CD1c-positive myeloid dendritic cell (primary cell): ENCODE measurements at regions not wholly inside any gene's neighbourhood (a gene's known extent, or its start where the extent isn't known, plus 50 kb on each side); places are given as distances from the start of the nearest gene placed in this dataset.

Experiments used
- DNase-seq: peaks from one replicate; pipeline ENCODE4 v3.0.0-alpha.2; 2016; ENCODE audit errors: extremely low spot score

DNA sequence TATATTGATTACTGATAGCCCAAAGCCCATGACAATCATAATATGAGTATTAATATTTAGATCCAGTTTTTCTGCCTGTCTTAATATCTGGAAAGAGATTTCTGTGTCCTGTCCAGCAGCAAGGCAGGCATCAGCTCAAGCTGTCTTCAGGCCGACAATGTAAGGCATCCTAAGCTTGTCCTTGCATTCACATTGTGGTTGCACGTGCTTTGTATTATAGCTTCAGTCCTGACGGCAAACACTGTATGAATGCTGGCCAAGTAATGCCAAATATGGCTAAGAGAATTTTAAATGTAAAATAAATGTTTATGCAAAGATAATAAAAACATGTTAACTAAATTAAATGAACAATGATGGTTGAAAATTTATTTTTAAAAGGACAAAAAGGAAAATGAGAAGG is 255.7 kb upstream of the RPS6KA3 start:
- no peak for DNase-seq

DNA sequence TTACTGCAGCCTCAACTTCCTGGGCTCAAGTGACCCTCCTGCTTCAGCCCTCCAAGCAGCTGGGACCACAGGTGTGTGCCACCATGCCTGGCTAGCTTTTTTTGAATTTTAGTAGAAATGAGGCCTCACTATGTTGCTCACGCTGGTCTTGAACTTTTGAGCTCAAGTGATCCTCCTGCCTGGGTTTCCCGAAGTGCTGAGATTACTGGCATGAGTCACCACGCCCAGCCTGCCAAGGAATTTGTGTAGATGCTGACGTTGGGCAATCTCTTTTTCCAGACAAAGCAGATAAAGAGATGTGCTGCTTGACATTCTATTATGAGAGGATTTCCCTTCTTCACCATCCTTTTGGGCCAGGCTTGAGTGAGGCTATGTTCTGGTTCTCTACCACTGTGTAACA is 254.5 kb upstream of the RPS6KA3 start:
- no peak for DNase-seq

DNA sequence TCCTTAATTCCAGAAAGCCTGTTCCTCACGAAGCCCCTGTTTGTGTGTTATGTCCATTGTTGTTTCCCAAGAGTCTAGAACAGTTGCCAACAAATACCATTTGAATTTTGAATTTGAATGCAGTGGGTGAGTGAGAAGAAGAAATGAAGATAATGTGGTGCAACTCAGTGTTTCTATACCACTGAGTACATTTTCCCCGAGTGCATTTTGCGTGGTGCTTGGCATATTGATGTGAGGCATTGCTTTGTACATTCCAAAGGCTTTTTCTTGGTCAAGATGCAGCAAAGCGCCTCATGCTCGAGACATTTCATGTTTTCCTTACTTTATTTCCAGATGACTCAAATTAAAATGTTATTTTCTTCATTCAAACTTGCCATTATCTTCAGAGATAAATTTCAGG is 253.1 kb upstream of the RPS6KA3 start:
- no peak for DNase-seq

DNA sequence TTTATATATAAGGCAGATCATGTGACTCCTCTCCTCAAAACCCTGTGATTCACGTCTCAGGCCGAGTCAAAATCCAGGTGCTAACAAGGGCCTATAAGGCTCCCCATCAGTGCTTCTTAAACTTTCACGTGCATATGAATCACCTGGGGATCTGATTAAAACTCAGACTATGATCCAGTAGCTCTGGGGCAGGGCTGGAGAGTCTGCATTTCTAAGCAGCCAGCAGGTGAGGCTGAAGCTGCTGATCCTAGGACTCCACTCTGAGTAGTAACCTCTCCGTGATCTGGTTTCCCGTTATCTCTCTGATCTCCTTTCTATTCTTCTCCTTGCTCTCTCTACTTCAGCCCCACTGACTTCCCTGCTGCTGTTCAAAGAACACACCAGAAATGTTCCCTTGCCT is 252.4 kb upstream of the RPS6KA3 start:
- no peak for DNase-seq

DNA sequence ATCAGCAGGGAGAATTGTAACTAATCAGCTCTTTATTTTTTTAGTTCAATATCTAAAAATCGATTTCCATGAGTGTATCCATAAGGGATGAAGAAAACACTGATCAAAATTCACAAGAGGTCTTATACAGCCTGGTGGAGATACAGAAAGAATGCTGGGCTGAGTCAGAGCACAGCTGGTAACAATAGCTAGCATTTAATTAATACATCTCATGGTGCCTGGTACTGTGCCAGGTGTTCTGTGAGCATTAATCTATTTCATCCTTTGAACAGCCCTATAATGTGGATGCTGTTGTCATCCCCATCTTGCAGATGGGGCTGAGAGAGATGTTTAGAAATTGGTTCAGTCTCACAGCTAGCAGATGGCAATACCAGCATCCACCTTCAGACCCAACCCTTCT is 250.9 kb upstream of the RPS6KA3 start:
- DNase-seq, result no peak

DNA sequence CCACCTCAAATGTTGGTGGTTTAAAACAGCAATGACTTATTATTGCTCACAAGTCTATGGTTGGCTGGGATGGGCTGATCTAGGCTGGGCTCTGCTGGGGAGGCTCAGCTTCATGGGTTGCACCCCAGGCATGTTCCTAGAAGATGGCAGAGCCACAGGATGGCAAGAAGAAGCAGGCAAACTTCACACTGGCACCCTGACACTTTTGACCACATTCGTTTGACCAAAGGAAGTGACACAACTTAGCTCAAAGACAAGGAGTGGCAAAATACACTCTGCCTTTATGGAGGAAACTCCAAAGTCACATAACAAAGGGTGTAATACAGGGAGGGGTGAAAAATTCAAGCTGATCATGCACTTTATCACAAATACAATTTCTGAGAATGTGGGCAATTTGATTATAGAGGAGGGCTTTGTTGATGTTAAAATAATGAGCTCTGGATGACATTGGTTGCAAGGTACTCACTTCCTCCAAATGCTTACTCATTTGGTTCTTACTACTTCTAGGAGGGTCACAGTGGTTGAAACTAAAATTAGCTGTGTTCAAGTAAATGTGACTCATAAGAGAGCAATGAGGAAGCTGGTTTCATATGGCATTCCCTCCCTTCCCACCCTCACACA is 249.2 kb upstream of the RPS6KA3 start:
- peak; percentile 67 for DNase-seq

DNA sequence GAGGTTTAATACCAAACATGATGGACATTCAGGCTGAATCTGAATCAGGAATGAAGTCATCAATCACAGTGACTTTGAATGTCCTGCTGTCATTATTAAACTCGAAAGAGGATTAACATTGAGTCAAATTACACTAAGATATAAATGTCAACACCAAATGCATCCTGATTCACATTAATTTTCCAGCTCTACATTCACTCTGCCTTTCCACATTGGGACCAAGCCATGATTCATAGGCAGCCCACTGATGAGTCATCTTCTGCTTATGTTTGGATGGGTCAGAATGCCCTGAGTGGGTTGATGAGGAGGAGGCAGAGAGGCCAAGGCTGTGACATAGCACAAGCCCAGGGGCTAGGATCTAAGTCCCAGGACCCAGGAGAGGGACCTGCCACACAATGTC is 247.6 kb upstream of the RPS6KA3 start:
- DNase-seq, result peak; percentile 71

DNA sequence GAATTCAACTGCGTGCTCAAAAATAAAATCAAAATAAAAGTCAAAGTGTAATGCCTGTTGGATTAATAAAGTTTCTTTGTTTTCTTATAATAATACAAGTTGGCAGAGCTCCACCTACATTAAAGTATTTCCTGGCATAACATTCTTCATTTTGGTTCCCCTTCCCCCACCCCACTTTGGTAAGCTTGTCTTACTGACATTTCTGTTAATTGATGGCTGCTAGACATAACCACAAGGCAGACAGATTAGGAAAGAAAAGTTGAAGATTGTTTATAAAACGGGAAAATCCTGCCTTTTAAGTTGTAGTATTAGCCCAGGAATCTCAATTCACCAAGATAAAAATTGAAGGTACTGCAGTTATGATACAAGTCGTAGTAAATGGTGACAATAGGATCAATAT is 246.5 kb upstream of the RPS6KA3 start:
- no peak for DNase-seq

DNA sequence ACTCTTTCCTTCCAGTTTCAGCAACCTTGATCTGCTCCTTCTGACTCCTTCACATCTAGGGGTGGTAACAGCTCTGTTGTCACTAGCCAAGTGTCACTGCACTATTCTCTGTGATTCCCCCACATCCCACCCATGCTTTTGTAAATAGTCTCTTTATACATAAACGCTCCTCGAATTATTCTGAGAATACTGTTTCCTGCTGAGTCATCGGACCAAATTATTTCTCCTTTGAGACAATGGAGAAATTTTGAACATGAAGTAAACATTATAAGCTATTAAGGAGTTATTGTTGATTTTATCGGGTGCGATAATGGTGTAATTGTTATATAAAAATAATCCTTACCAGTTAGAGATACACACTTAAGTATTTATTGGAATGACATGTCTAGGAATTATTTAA is 245.1 kb upstream of the RPS6KA3 start:
- no peak for DNase-seq

DNA sequence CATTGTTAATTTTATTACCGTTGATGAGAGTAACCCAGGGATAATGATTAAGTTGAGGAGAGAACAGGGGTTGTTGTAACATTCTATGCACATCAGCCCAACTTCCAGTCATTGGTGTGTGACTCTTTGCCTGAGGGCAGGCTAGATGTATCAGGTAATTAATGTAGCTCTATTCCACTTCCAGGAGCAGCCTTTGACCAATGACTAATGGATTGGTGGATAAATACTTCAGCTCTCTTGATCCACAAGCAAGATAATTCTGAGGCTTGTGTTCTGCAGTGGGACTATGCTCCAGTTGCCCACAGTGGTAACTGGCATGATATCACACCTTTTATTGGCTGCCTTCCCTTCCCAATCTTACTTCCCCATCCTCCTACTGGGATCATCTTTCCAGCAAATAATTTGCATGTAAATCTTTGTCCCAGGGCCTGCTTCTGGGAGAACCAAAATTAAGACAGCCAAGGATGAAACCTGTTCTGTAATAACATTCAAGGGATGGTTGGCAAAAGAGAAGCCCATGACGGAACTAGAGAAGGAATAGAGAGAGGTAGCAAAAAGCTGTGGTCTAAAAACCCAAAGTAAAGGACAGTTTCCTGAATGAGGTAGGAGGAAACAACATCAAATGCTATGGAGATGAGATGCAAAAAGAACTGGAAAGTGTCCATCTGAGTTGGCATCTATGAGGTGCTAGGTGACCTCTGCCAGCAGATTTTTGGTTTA is 241.4 kb upstream of the RPS6KA3 start:
- no peak for DNase-seq

DNA sequence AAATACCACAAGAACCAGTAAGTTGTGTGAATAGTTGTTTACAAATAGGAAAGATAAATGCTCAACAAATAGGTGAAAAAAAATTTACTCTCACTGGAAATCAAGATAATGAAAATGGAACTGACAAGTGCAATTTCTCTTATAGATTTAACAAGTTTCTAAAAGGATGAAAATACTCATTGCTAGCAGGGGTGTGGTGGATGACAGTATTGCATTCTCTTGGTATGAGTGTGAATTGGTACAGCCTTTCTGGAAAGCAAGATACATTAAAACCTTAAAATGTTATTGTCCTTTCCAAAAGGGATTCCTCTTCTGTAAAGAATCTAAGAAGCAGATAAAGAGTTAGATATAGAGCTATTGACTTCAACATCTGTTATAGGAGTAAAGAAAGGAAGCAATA is 240.0 kb upstream of the RPS6KA3 start:
- DNase-seq, result no peak

DNA sequence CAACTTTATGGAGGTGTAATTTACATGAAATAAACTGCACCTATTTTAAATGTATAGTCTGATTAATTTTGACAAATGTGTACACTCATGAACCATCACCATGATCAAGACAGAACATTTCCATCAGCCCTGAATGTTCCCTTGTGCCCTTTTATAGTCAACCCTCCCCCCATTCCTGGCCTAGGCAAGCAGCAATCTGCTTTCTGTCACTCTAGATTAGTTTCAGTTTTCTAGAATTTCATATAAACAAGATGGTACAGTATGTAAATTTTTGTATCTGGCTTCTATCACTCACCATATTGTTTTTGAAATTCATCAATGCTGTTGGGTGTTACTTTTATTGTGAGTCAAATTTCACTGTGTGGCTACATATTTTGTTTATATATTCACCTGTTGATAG is 234.2 kb upstream of the RPS6KA3 start:
- DNase-seq, result no peak

DNA sequence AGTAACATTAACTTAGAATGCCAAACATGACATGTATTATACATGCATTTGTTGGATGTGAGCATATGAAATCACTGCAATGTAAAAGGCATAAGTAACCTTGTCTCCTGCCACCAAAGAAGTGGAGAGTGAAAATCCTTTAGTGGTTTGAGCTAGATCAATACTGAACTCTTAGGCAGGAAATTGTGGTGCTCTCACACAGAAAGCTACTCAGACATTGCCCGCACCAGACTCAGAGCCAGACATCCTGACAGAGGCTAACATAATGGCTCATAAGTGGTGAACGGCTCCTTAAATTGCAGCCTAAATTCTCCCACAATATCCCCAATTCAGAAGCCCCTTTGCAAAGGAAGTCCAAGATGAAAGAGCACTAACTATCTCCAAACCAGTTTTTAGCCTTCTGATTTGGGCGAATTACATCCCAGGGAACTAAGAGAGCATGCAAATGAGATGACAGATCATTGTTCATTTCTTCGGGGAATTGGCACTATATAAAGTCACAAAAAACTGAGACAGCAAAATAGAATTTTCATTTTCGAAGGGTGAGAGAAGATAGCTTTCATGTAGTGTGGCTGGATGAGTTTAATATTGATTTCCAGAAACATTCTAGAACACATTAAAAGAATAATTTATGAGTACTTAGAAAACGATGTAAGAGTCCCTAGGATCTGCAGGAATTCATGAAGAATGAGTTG is 233.6 kb upstream of the RPS6KA3 start:
- no peak for DNase-seq

DNA sequence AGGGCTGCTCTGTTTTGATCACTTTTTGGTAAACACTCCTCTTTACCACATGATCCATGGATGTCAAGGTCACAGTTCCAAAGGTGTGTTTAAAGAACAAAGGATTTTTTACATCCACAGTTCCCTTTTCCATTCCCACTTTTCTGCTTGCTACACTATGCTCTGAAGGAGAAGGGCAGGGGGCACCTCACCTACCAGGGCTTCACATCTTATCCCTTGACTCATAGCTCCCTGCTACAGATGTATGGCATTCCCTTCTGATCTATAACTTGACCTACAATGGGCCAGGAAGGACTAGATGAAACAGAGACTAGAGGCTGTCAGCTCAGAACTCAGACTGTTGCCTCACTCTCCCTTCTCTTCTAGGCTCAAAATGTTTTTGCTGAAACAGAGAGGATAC is 233.1 kb upstream of the RPS6KA3 start:
- DNase-seq, result no peak

DNA sequence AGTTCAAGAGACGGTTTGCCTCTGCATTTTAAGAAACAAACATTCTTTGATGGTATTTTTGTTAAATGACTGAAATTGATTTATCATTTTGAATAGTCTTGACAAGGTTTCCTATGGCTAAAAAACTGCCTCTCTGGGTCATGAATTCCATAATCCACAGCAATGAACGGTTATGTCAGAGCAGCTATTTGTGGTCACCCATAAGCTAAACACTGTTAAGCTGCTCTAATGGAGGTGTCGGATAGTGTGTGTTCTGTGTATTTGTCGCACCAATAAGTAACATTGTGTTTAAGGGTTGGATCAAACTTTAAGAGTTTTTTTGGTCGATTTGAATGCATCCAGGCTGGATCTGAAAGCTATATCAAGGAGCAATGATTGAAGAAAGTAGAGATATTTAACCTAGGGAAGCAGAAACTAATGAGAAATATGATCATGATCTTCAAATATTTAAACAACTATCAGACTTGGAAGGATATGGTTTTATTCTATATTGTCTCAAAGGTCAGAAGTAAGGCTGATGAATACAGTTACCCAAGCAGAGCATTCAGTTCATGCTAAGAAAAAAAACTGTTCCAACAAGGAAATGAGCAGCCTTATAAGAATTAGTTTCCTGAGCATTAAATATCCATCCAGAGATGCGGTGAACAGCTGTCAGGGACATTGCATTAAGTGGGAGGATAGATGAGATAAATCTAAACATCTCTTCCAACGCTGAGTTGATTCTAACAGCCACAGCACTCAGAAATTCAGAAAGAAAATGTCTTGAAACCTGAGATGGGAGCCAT is 232.3 kb upstream of the RPS6KA3 start:
- no peak for DNase-seq

DNA sequence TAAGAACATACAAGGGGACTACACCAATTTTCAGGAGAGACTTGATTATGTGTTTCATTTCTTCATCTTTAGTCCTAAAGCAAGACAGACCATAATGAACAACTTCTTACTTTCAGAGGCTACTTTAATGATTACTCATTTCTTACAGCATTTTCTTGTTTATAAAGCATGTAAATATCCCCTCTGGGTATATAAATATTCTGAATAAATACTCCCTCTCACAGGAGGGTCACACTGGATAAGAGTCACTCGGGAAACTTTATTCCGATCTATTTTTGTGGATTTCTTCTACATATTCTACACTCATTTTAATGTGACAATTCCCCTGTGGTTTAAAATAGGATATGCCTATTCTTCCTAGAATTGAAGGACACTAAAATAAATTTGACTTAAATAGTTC is 228.9 kb upstream of the RPS6KA3 start:
- DNase-seq, result no peak

DNA sequence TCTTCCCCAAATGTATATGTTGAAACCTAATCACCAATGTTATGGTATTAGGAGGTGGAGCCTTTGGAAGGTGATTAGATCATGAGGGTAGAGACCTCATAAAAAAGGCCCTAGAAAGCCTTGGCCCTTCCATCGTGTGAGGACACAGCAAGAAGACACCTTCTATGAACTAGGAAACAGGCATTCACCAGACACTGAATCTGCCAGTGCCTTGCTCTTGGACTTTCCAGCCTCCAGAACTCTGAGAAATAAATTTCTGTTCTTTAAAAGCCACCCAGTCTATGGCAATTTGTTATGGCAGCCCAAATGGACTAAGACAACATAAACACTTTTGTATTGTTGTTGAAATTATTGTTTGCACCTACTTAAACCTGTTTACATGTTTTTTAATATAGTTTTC is 221.8 kb upstream of the RPS6KA3 start:
- DNase-seq, result no peak

DNA sequence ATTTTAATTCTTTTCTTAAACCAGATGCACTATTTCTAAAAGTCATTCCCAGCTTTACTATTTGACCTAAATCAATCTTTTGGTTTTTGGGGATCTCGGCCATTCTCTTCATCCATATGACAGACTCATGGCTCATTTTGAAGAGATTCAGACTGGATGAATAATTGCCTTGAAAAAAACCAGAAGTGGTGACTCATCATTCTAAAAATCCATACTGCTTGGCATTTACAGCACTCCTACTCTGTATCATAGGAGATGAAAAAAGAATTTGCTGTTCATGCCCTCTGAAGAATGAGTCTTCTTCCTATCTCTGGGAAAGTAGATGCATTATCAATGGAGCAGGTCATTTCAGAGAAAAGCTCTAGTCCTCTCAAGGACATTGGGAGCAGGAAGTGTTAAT is 220.5 kb upstream of the RPS6KA3 start:
- DNase-seq, result peak; percentile 14

DNA sequence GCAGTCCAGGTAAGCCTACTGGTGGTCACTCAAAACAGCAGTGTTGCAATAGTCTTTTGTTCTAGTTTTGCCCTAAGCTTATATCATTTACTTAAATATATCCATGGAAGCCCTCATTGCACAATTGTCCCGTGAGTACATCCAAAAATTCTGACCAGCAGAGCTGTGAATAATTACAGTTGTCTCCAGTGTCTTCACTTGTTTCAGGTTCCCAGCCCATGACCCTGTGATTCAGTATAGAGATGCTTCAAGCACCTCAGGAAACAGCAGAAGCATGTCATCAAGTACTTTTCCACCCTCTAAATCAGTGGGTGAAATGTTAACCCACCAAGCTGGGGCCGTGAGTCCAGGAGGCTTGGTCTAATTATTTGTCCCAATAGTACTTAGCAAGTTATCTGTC is 214.9 kb upstream of the RPS6KA3 start:
- no peak for DNase-seq

DNA sequence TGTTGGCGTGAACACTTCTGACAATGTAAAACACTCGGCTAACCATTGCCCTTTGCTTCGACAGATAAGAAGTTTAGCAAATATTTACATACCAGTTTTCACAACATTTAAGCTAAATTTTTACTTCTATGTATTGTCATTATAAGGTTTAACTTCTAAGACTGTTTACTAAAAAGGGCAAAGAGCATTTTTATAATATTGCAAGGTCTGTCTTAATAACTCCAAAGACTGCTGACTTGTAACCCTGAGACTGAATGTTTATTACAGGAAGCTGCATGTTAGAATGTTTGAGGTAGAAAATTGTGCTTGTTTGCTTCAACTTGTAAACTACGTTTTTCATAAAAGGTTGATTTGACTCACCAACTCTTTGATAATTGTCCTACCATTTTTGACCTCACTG is 213.2 kb upstream of the RPS6KA3 start:
- DNase-seq, result no peak

DNA sequence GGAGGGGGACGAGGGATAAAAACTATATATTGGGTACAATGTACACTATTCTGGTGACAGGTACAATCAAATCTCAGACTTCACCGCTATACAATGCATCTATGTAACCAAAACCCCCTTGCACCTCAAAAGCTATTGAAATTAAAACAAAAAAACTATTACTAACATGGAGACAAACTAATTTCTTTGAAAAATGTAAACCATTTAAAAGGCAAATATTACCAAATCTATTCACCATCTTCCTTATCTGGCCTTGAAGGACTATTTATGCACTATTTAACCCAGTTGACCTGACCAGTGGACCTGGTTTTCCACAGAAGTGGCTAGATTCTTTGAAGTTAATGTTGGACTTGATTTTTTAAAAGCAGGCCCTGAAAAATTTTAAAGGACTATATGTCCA is 212.3 kb upstream of the RPS6KA3 start:
- DNase-seq, result no peak

DNA sequence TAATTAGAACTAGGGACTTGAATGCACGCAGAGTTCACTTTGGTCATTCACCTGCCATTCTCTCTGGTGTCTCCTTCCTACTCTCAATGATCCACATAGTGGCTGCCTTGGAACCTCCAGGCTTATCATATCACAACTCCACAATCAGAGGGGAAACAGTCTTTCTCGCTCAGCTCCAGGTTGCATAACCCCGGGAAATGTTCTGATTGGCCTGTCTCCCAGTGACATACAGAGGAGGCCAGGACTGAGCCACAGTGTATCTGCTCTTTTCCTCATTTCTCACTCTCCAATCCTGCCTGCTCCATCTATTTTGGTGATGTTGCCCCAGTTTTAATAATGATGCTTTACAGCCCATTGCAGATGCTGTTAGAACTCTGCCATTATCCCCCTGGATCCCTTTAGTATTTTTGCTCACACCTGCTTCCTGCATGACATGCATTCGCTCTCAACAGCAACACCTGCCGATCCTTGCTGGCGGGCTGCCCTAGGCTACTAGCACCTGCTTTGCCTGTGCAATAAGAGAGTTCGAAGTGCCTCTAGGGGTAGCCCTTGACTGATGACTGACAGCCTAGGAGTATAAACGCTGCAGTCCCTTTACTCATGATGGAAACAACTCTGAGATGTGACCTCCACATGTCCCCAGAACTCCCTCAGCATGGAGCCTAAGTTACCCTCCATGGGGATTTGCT is 211.3 kb upstream of the RPS6KA3 start:
- DNase-seq, result no peak
